Kidney epithelial cell (primary cell): ENCODE measurements at regions not wholly inside any gene's neighbourhood (a gene's known extent, or its start where the extent isn't known, plus 50 kb on each side); places are given as distances from the start of the nearest gene placed in this dataset.

Source experiments
- DNase-seq: peaks from one replicate; pipeline ENCODE4 v3.0.0-alpha.2; 2010; ENCODE audit warnings: low read depth
- H3K27me3 ChIP-seq: 2 replicates; pipeline ENCODE4 v1.6.0; 2011; ENCODE audit warnings: low read length; ENCODE audit not compliant: control insufficient read depth, insufficient read depth
- H3K36me3 ChIP-seq: 2 replicates; pipeline ENCODE4 v1.5.1; 2011; ENCODE audit warnings: low read length; ENCODE audit not compliant: control insufficient read depth, insufficient read depth
- H3K4me3 ChIP-seq: 2 replicates; pipeline ENCODE4 v1.5.1; 2011; ENCODE audit warnings: low read depth, mild to moderate bottlenecking, control low read depth, low read length
- CTCF ChIP-seq: IDR thresholded peaks from 2 replicates; pipeline ENCODE4 v1.5.1; 2011; ENCODE audit warnings: mild to moderate bottlenecking, moderate library complexity, low read length, control low read depth, inconsistent platforms; ENCODE audit not compliant: insufficient read depth, poor library complexity, severe bottlenecking

GRCh38 chr2:195461010-195461409, 196.0 kb upstream of the SLC39A10 start:
- TF ChIP-seq CTCF, result no peak
- Histone ChIP-seq H3K36me3 (no peaks in the 10 kb centered on the region), H3K27me3 (no peaks in the 10 kb centered on the region)

GRCh38 chr2:195458936-195459335, 198.1 kb upstream of the SLC39A10 start:
- no peak overlapping the region for H3K4me3 ChIP-seq
- no peaks in the 10 kb centered on the region for H3K36me3 ChIP-seq
- no peak for DNase-seq
- no peaks in the 10 kb centered on the region for H3K27me3 ChIP-seq
- TF ChIP-seq CTCF, result no peak

More at GRCh38 chr2:195461010-195461409, 196.0 kb upstream of the SLC39A10 start:
- no peak for DNase-seq
- no peak overlapping the region for H3K4me3 ChIP-seq

- DNase-seq, result no peak
- H3K36me3 ChIP-seq, result no peaks in the 10 kb centered on the region
- no peak overlapping the region for H3K4me3 ChIP-seq
- no peak for TF ChIP-seq CTCF
- H3K27me3 ChIP-seq, result no peaks in the 10 kb centered on the region
Observed at GRCh38 chr2:195457873-195458272, 199.2 kb upstream of the SLC39A10 start.

- TF ChIP-seq CTCF, result no peak
- H3K36me3 ChIP-seq, result no peaks in the 10 kb centered on the region
- no peak for DNase-seq
- no peaks in the 10 kb centered on the region for H3K27me3 ChIP-seq
- no peak overlapping the region for H3K4me3 ChIP-seq
Observed at GRCh38 chr2:195456771-195457170, 200.3 kb upstream of the SLC39A10 start.

GRCh38 chr2:195451160-195451559, 205.9 kb upstream of the SLC39A10 start:
- H3K4me3 ChIP-seq, result no peak overlapping the region
- no peak for DNase-seq
- no peak for TF ChIP-seq CTCF

GRCh38 chr2:195450552-195451113, 206.4 kb upstream of the SLC39A10 start:
- H3K27me3 ChIP-seq, result no peaks in the 10 kb centered on the region
- no peak for DNase-seq
- no peak overlapping the region for H3K4me3 ChIP-seq
- no peaks in the 10 kb centered on the region for H3K36me3 ChIP-seq
- no peak for TF ChIP-seq CTCF

More at GRCh38 chr2:195451160-195451559, 205.9 kb upstream of the SLC39A10 start:
- Histone ChIP-seq H3K27me3 (no peaks in the 10 kb centered on the region), H3K36me3 (no peaks in the 10 kb centered on the region)
